ENCODE measurements at regions not wholly inside any gene's neighbourhood (a gene's known extent, or its start where the extent isn't known, plus 50 kb on each side); places are given as distances from the start of the nearest gene placed in this dataset.

GRCh38 chr16:86042996-86043725 lies 144.2 kb downstream of the IRF8 start:
- no peak for TF ChIP-seq CTCF (conservative IDR thresholded peaks at IDR 0.05 in 1 of 2, IDR thresholded peaks at IDR 0.05 in 1 of 2; ENCODE audit: extremely low read depth in 1 of 2, insufficient read depth in 1 of 2, low read depth in 1 of 2, low read length in 2 of 2)
- TF ChIP-seq EZH2 (IDR thresholded peaks at IDR 0.05; ENCODE audit: borderline replicate concordance, low read length), result no peak
